GM12872 (cell line): ENCODE measurements at regions not wholly inside any gene's neighbourhood (a gene's known extent, or its start where the extent isn't known, plus 50 kb on each side); places are given as distances from the start of the nearest gene placed in this dataset.

Experiments used
- CTCF ChIP-seq: IDR thresholded peaks from 3 replicates; pipeline ENCODE4 v1.5.1; 2011; ENCODE audit warnings: low read depth, mild to moderate bottlenecking, low read length, moderate library complexity; ENCODE audit not compliant: insufficient read depth

GRCh38 chr18:35837922-35838496 lies 134.5 kb upstream of the RMP24 start:
- no peak for TF ChIP-seq CTCF

- no peak for TF ChIP-seq CTCF
Measured at GRCh38 chr18:35841283-35841682, 131.2 kb upstream of the RMP24 start.

- no peak for TF ChIP-seq CTCF
Measured at GRCh38 chr18:35842536-35842935, 129.9 kb upstream of the RMP24 start.

DNA sequence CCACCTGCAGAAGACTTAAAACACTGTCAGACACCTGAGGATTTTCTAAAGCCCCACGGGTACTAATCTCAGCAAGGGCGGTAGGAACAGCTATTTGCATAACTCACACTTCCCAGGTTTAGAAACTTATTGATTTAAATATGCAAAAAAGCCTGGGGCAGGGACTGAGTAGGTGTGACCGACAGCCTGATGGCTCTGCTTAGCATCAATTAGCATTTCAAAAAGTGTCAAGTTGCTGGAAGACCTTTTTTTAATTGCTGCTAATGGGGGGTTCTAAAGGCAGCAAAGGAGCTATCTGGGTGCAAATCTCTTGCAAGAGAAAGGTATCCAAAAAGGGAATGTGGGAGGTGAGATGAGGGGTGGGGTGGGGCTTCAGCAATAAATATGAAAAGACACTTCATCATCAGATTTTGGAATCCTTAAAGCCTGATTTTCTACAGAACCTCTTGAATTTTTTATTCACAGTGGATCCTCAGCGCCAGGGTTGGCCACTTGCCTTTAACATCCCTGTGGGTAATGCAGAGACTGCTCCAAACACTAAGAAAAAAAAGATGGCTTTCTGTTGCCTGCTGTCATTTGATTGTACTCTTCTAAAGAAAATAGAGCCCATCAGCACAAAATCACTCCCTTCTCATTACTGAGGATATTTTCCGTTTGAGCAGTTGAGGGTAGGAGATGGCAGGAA lies 121.1 kb upstream of the RMP24 start:
- TF ChIP-seq CTCF = no peak

GRCh38 chr18:35852786-35853185 lies 119.7 kb upstream of the RMP24 start:
- no peak for TF ChIP-seq CTCF

DNA sequence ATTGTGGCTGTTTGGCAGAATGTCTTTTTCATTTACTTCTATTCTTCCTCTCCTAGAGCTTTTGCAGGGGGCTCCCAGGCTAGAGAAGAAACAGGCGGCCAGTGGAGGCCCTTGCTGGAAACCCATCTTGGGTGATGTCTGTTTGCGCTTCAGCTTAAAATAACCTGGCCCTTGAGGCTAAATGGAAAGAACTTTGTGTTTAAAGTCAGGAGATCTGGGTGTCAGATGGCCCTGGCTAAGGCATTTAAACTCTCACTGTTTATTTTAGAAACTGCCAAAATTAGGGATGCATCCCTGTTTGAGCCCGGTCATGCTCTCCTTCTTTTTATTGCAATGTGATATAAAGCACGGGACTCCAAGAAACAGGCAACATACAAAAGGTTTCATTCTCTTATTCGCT lies 118.4 kb upstream of the RMP24 start:
- no peak for TF ChIP-seq CTCF

DNA sequence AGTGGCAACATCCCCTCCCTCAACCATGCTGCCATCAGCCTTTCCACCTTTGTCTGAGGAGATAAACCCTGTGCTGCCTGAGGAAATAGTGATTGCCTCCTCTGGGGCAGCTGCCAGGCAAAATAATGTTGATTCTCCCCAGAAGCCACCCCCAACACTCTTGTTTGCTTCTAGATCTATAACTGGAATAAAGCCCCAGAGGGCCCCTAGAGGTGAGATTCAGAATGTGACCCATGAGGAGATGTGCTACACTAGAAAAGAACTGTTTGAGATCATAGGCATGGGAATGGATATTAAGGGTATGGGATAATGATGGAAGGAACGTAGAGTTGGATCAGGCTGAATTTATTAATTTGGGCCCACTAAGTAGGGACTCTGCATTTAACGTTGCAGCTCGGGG lies 116.3 kb upstream of the RMP24 start:
- no peak for TF ChIP-seq CTCF
